HEK293T (cell line): ENCODE measurements at regions not wholly inside any gene's neighbourhood (a gene's known extent, or its start where the extent isn't known, plus 50 kb on each side); places are given as distances from the start of the nearest gene placed in this dataset.

Experiments
- CTCF ChIA-PET: fragments of 350-600 bp; formaldehyde crosslinking; extraction: SDS; loops from one replicate; lab custom pipeline; 2021; ENCODE audit warnings: antibody characterized with exemption, inconsistent platforms; lab: Yijun Ruan, JAX
- POLR2A ChIA-PET: fragments of 350-600 bp; formaldehyde crosslinking; extraction: SDS; loops from one replicate; lab custom pipeline; 2020; ENCODE audit warnings: antibody characterized with exemption, inconsistent platforms; lab: Yijun Ruan, JAX
- DNase-seq: peaks from one replicate; pipeline ENCODE4 v3.0.0; 2012; ENCODE audit warnings: mixed read lengths; ENCODE audit errors: extremely low spot score
- ARNT ChIP-seq: fragments of 450-650 bp; IDR thresholded peaks from 2 replicates; pipeline ENCODE4 v1.6.1; 2017; ENCODE audit warnings: mild to moderate bottlenecking
- BHLHE40 ChIP-seq: fragments of 450-650 bp; IDR thresholded peaks from 2 replicates; pipeline ENCODE4 v1.6.1; 2016; ENCODE audit warnings: mild to moderate bottlenecking, moderate library complexity, borderline replicate concordance
- CTBP1 ChIP-seq: fragments of 450-650 bp; IDR thresholded peaks from 2 replicates; pipeline ENCODE4 v1.6.1; 2016; ENCODE audit warnings: borderline replicate concordance
- ELF4 ChIP-seq: fragments of 450-650 bp; IDR thresholded peaks from 2 replicates; pipeline ENCODE4 v1.6.1; 2017; ENCODE audit warnings: antibody characterized with exemption
- FOXA1 ChIP-seq: fragments of 450-650 bp; IDR thresholded peaks from 2 replicates; pipeline ENCODE4 v1.6.1; 2016; ENCODE audit warnings: mild to moderate bottlenecking
- FOXK2 ChIP-seq: fragments of 450-650 bp; IDR thresholded peaks from 2 replicates; pipeline ENCODE4 v1.6.1; 2016; ENCODE audit warnings: mild to moderate bottlenecking
- FOXM1 ChIP-seq: fragments of 450-650 bp; IDR thresholded peaks from 2 replicates; pipeline ENCODE4 v1.6.1; 2017; ENCODE audit warnings: mild to moderate bottlenecking, borderline replicate concordance
- HDGF ChIP-seq: fragments of 450-650 bp; IDR thresholded peaks from 2 replicates; pipeline ENCODE4 v1.6.1; 2017; ENCODE audit warnings: antibody characterized with exemption, borderline replicate concordance
- L3MBTL2 ChIP-seq: fragments of 450-650 bp; conservative IDR thresholded peaks from 2 replicates; pipeline ENCODE4 v1.6.1; 2016; ENCODE audit warnings: mild to moderate bottlenecking
- LEF1 ChIP-seq: fragments of 450-650 bp; IDR thresholded peaks from 2 replicates; pipeline ENCODE4 v1.6.1; 2017; ENCODE audit warnings: mild to moderate bottlenecking, borderline replicate concordance
- NFRKB ChIP-seq: fragments of 450-650 bp; IDR thresholded peaks from 2 replicates; pipeline ENCODE4 v1.6.1; 2016; ENCODE audit warnings: mild to moderate bottlenecking, moderate library complexity
- PKNOX1 ChIP-seq: fragments of 450-650 bp; IDR thresholded peaks from 2 replicates; pipeline ENCODE4 v1.6.1; 2016
- SP1 ChIP-seq: fragments of 450-650 bp; IDR thresholded peaks from 2 replicates; pipeline ENCODE4 v1.6.1; 2017
- SUZ12 ChIP-seq: fragments of 450-650 bp; IDR thresholded peaks from 2 replicates; pipeline ENCODE4 v1.6.1; 2016; ENCODE audit warnings: mild to moderate bottlenecking
- TARDBP ChIP-seq: fragments of 450-650 bp; IDR thresholded peaks from 2 replicates; pipeline ENCODE4 v1.6.1; 2016
- ZNF384 ChIP-seq: fragments of 450-650 bp; IDR thresholded peaks from 2 replicates; pipeline ENCODE4 v1.6.1; 2016

GRCh38 chr2:17252258-17252657 lies 266.0 kb downstream of the RAD51AP2 start:
- DNase-seq = no peak
- POLR2A ChIA-PET = no interaction called here
- TF ChIP-seq SP1 (no peak), HDGF (no peak), LEF1 (no peak), FOXK2 (no peak), ZNF384 (no peak), TARDBP (no peak), SUZ12 (no peak), FOXM1 (no peak), NFRKB (no peak), CTBP1 (no peak), FOXA1 (no peak), ARNT (no peak), L3MBTL2 (no peak), ELF4 (no peak), BHLHE40 (no peak), PKNOX1 (no peak)
- CTCF ChIA-PET = no interaction called here

GRCh38 chr2:17251171-17251570 lies 267.1 kb downstream of the RAD51AP2 start:
- TF ChIP-seq L3MBTL2 = no peak
- TF ChIP-seq NFRKB = no peak
- no peak for TF ChIP-seq HDGF
- no peak for TF ChIP-seq CTBP1
- no peak for TF ChIP-seq LEF1
- TF ChIP-seq PKNOX1 = no peak
- TF ChIP-seq FOXK2 = no peak
- no peak for TF ChIP-seq FOXM1
- no peak for TF ChIP-seq SP1
- no peak for TF ChIP-seq SUZ12
- CTCF ChIA-PET = no interaction called here
- DNase-seq = no peak
- POLR2A ChIA-PET = no interaction called here

GRCh38 chr2:17249249-17249648 lies 269.0 kb downstream of the RAD51AP2 start:
- CTCF ChIA-PET = no interaction called here
- no peak for TF ChIP-seq FOXK2
- TF ChIP-seq BHLHE40 = no peak
- no peak for TF ChIP-seq SP1
- no peak for TF ChIP-seq L3MBTL2
- no peak for TF ChIP-seq ARNT
- TF ChIP-seq NFRKB = no peak
- no peak for TF ChIP-seq HDGF
- TF ChIP-seq FOXM1 = no peak
- no peak for TF ChIP-seq SUZ12
- no peak for TF ChIP-seq PKNOX1
- TF ChIP-seq ZNF384 = no peak
- no peak for TF ChIP-seq CTBP1
- no peak for DNase-seq
- POLR2A ChIA-PET = no interaction called here

- ChIA-PET CTCF (no interaction called here), POLR2A (no interaction called here)
- DNase-seq = no peak
- no peak for TF ChIP-seq CTBP1
- TF ChIP-seq HDGF = no peak
- TF ChIP-seq ARNT = no peak
- TF ChIP-seq SUZ12 = no peak
- TF ChIP-seq L3MBTL2 = no peak
- no peak for TF ChIP-seq ELF4
- TF ChIP-seq BHLHE40 = no peak
- no peak for TF ChIP-seq SP1
- TF ChIP-seq FOXM1 = no peak
- TF ChIP-seq PKNOX1 = no peak
- TF ChIP-seq FOXA1 = no peak
- TF ChIP-seq LEF1 = no peak
- no peak for TF ChIP-seq NFRKB
Measured at GRCh38 chr2:17245906-17246305, 272.3 kb downstream of the RAD51AP2 start.

- TF ChIP-seq NFRKB (no peak), HDGF (no peak), CTBP1 (no peak), FOXM1 (no peak), L3MBTL2 (no peak), TARDBP (no peak), PKNOX1 (no peak), ZNF384 (no peak), ARNT (no peak), BHLHE40 (no peak), FOXA1 (no peak), LEF1 (no peak), ELF4 (no peak), FOXK2 (no peak), SUZ12 (no peak), SP1 (no peak)
- ChIA-PET CTCF (no interaction called here), POLR2A (no interaction called here)
- no peak for DNase-seq
Measured at GRCh38 chr2:17242813-17243485, 275.3 kb downstream of the RAD51AP2 start.
